ENCODE measurements at regions not wholly inside any gene's neighbourhood (a gene's known extent, or its start where the extent isn't known, plus 50 kb on each side); places are given as distances from the start of the nearest gene placed in this dataset.
A peak's percentile ranks its signal among the peaks of the same experiment; 100 is the strongest.

DNA sequence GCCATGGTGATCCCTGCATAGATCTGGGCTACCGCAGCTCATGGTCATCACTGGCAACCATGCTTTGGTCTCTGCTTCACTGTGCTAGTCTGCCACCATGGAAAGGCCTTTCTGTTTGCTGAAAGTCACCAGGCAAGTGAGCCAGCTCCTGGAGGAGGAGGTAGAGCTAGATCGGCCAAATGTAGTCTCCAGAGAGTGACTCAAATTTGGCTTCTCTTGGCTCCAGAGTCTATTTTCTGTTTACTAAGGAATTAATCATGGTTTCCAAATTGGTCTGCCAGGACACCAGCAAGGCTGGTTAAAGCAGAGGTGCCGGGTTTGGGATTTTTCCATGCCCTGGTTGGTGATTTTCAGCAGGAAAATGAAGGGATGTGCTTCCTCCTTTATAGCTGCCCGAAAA lies 52.7 kb upstream of the IVNS1ABP start:
- WGBS (ENCODE audit: missing lambda C conversion rate): 44% methylated on average over 4 of the region's 4 CpGs
- DNase-seq (ENCODE audit: low read depth in 1 of 2, low spot score in 1 of 2): no peak
- Histone ChIP-seq H3K4me1 (peaks cover 21% of the 10 kb centered on the region), H3K4me3 (no peak overlapping the region), H3K4me2 (peak overlapping the region; percentile 30; the same call in 1 of the 3 replicates), H3K9me3 (no peaks in the 10 kb centered on the region), H3K27ac (peak overlapping the region in 1 of 2 experiments; percentile 31; a peak in 1 of 6 replicates)
- TF ChIP-seq, protein P1, sequence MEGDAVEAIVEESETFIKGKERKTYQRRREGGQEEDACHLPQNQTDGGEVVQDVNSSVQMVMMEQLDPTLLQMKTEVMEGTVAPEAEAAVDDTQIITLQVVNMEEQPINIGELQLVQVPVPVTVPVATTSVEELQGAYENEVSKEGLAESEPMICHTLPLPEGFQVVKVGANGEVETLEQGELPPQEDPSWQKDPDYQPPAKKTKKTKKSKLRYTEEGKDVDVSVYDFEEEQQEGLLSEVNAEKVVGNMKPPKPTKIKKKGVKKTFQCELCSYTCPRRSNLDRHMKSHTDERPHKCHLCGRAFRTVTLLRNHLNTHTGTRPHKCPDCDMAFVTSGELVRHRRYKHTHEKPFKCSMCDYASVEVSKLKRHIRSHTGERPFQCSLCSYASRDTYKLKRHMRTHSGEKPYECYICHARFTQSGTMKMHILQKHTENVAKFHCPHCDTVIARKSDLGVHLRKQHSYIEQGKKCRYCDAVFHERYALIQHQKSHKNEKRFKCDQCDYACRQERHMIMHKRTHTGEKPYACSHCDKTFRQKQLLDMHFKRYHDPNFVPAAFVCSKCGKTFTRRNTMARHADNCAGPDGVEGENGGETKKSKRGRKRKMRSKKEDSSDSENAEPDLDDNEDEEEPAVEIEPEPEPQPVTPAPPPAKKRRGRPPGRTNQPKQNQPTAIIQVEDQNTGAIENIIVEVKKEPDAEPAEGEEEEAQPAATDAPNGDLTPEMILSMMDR (IDR thresholded peaks at IDR 0.05): no peak
- TF ChIP-seq FOSB (CRISPR knock-in tag; IDR thresholded peaks at IDR 0.05) (no peak), ZSCAN20 (CRISPR knock-in tag; IDR thresholded peaks at IDR 0.05) (no peak), POLR2AphosphoS2 (conservative IDR thresholded peaks at IDR 0.05; ENCODE audit: low read length) (no peak)
- TF ChIP-seq, protein P2, sequence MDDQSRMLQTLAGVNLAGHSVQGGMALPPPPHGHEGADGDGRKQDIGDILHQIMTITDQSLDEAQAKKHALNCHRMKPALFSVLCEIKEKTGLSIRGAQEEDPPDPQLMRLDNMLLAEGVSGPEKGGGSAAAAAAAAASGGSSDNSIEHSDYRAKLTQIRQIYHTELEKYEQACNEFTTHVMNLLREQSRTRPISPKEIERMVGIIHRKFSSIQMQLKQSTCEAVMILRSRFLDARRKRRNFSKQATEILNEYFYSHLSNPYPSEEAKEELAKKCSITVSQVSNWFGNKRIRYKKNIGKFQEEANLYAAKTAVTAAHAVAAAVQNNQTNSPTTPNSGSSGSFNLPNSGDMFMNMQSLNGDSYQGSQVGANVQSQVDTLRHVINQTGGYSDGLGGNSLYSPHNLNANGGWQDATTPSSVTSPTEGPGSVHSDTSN (IDR thresholded peaks at IDR 0.05): no peak
- ATAC-seq: peak in 1 of 2 experiments; percentile 29; a peak in 1 of 6 replicates
- ChIA-PET POLR2A (no interaction called here), CTCF (interaction anchor here (1.2 kb wide), 1 partner anchor 565 kb away, joined by 3 read pairs; no protein-coding TSS in a partner anchor)
- FAIRE-seq: no peak

DNA sequence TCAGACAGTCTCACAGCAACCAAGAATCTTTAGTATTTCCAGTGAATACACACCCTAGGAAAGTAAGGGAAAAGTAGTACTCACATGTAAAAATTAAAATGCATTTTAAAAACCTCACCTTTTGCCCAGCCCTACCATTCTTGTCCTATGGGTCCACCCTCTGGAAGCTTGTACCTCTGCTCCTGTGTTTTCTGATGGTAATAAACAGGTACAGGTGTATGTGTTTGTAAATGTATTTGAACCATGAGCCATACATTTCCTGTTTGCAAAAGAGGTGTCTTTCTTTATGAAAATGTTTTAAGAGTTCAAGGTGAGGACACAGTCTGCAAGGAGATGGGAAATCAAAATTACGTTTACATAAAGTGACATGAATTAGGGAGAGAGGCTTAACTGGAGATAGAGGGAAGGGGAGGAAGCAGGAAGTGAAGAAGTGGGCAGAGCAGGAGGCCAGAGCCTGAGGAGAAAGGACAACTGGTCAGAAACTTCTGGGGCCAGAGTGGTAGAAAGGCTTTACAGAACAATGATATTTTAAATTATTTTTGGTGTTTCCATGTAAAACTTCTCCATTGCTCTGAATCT lies 52.0 kb upstream of the IVNS1ABP start:
- TF ChIP-seq, protein P3, sequence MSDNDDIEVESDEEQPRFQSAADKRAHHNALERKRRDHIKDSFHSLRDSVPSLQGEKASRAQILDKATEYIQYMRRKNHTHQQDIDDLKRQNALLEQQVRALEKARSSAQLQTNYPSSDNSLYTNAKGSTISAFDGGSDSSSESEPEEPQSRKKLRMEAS (IDR thresholded peaks at IDR 0.05): no peak
- TF ChIP-seq NPAS2 (CRISPR knock-in tag; IDR thresholded peaks at IDR 0.05; ENCODE audit: borderline replicate concordance) (no peak), EHMT2 (IDR thresholded peaks at IDR 0.05; ENCODE audit: low read depth) (no peak), MAZ (IDR thresholded peaks at IDR 0.05; ENCODE audit: borderline replicate concordance, low read depth, low read length) (no peak), MAFK (IDR thresholded peaks at IDR 0.05; ENCODE audit: partially characterized antibody) (no peak), PHF8 (IDR thresholded peaks at IDR 0.05; ENCODE audit: borderline replicate concordance, low read depth) (no peak), FOSB (CRISPR knock-in tag; IDR thresholded peaks at IDR 0.05) (no peak)
- TF ChIP-seq, protein P4, sequence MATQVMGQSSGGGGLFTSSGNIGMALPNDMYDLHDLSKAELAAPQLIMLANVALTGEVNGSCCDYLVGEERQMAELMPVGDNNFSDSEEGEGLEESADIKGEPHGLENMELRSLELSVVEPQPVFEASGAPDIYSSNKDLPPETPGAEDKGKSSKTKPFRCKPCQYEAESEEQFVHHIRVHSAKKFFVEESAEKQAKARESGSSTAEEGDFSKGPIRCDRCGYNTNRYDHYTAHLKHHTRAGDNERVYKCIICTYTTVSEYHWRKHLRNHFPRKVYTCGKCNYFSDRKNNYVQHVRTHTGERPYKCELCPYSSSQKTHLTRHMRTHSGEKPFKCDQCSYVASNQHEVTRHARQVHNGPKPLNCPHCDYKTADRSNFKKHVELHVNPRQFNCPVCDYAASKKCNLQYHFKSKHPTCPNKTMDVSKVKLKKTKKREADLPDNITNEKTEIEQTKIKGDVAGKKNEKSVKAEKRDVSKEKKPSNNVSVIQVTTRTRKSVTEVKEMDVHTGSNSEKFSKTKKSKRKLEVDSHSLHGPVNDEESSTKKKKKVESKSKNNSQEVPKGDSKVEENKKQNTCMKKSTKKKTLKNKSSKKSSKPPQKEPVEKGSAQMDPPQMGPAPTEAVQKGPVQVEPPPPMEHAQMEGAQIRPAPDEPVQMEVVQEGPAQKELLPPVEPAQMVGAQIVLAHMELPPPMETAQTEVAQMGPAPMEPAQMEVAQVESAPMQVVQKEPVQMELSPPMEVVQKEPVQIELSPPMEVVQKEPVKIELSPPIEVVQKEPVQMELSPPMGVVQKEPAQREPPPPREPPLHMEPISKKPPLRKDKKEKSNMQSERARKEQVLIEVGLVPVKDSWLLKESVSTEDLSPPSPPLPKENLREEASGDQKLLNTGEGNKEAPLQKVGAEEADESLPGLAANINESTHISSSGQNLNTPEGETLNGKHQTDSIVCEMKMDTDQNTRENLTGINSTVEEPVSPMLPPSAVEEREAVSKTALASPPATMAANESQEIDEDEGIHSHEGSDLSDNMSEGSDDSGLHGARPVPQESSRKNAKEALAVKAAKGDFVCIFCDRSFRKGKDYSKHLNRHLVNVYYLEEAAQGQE (IDR thresholded peaks at IDR 0.05): no peak
- TF ChIP-seq, protein P5, sequence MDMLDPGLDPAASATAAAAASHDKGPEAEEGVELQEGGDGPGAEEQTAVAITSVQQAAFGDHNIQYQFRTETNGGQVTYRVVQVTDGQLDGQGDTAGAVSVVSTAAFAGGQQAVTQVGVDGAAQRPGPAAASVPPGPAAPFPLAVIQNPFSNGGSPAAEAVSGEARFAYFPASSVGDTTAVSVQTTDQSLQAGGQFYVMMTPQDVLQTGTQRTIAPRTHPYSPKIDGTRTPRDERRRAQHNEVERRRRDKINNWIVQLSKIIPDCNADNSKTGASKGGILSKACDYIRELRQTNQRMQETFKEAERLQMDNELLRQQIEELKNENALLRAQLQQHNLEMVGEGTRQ (IDR thresholded peaks at IDR 0.05): no peak
- TF ChIP-seq, protein P6, sequence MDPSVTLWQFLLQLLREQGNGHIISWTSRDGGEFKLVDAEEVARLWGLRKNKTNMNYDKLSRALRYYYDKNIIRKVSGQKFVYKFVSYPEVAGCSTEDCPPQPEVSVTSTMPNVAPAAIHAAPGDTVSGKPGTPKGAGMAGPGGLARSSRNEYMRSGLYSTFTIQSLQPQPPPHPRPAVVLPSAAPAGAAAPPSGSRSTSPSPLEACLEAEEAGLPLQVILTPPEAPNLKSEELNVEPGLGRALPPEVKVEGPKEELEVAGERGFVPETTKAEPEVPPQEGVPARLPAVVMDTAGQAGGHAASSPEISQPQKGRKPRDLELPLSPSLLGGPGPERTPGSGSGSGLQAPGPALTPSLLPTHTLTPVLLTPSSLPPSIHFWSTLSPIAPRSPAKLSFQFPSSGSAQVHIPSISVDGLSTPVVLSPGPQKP (IDR thresholded peaks at IDR 0.05; ENCODE audit: low read depth, low read length): no peak
- no peak for FAIRE-seq
- no peak for DNase-seq (ENCODE audit: low read depth in 1 of 2, low spot score in 1 of 2)
- POLR2A ChIA-PET: no interaction called here
- peaks cover 21% of the 10 kb centered on the region for H3K4me1 ChIP-seq
- H3K4me3 ChIP-seq: no peak overlapping the region
- no peak overlapping the region for H3K4me2 ChIP-seq
- CTCF ChIA-PET: interaction anchor here (1.2 to 1.5 kb wide), 2 partner anchors 8 to 565 kb away, joined by 3 to 7 read pairs; no protein-coding TSS in a partner anchor
- no peak for ATAC-seq
- no peak overlapping the region for H3K27ac ChIP-seq
- 68% methylated on average over 1 of the region's 1 CpG for WGBS (ENCODE audit: missing lambda C conversion rate)
- H3K9me3 ChIP-seq: no peaks in the 10 kb centered on the region
